HG02884 (cell line): ENCODE measurements at regions not wholly inside any gene's neighbourhood (a gene's known extent, or its start where the extent isn't known, plus 50 kb on each side); places are given as distances from the start of the nearest gene placed in this dataset.
A peak's percentile ranks its signal among the peaks of the same experiment; 100 is the strongest.

ENCODE experiments used
- ATAC-seq: cut with Tn5 transposase; IDR thresholded peaks from one replicate; pipeline ENCODE4 v1.9.1; 2021; ENCODE audit warnings: mild to moderate bottlenecking, moderate library complexity; ENCODE audit not compliant: unreplicated experiment

GRCh38 chr6:20312606-20313005 is 89.1 kb upstream of the E2F3 start:
- ATAC-seq: no peak

GRCh38 chr6:20313051-20313450 is 88.6 kb upstream of the E2F3 start:
- ATAC-seq: no peak

- ATAC-seq: no peak
Measured at GRCh38 chr6:20313960-20314530, 87.6 kb upstream of the E2F3 start.

GRCh38 chr6:20314866-20315845 is 86.5 kb upstream of the E2F3 start:
- no peak for ATAC-seq

- no peak for ATAC-seq
Measured at GRCh38 chr6:20317430-20317829, 84.2 kb upstream of the E2F3 start.

- ATAC-seq: no peak
Measured at GRCh38 chr6:20318851-20319387, 82.8 kb upstream of the E2F3 start.

- ATAC-seq: peak; percentile 99
Measured at GRCh38 chr6:20319520-20320357, 81.9 kb upstream of the E2F3 start.

GRCh38 chr6:20325641-20326421 is 75.8 kb upstream of the E2F3 start:
- no peak for ATAC-seq

GRCh38 chr6:20326422-20326728 is 75.3 kb upstream of the E2F3 start:
- ATAC-seq: no peak

GRCh38 chr6:20327141-20327540 is 74.5 kb upstream of the E2F3 start:
- ATAC-seq: no peak

- no peak for ATAC-seq
Measured at GRCh38 chr6:20328266-20328923, 73.3 kb upstream of the E2F3 start.

GRCh38 chr6:20328924-20329300 is 72.8 kb upstream of the E2F3 start:
- ATAC-seq: no peak

- ATAC-seq: no peak
Measured at GRCh38 chr6:20331042-20331441, 70.6 kb upstream of the E2F3 start.

GRCh38 chr6:20331625-20332024 is 70.1 kb upstream of the E2F3 start:
- ATAC-seq: no peak

- no peak for ATAC-seq
Measured at GRCh38 chr6:20332441-20333006, 69.2 kb upstream of the E2F3 start.

GRCh38 chr6:20333721-20334269 is 67.9 kb upstream of the E2F3 start:
- no peak for ATAC-seq

GRCh38 chr6:20334334-20334733 is 67.3 kb upstream of the E2F3 start:
- no peak for ATAC-seq

- ATAC-seq: no peak
Measured at GRCh38 chr6:20334962-20335361, 66.7 kb upstream of the E2F3 start.

GRCh38 chr6:20335872-20336271 is 65.8 kb upstream of the E2F3 start:
- no peak for ATAC-seq
